B cell (primary cell): ENCODE measurements at regions not wholly inside any gene's neighbourhood (a gene's known extent, or its start where the extent isn't known, plus 50 kb on each side); places are given as distances from the start of the nearest gene placed in this dataset.

ENCODE experiments used
- ATAC-seq: fragments of 200-7000 bp; cut with Tn5 transposase; one replicate; pipeline ENCODE4 v1.10.0; 2021; ENCODE audit warnings: low read depth, mild to moderate bottlenecking, moderate number of reproducible peaks, moderate library complexity
- CTCF ChIA-PET: fragments of 350-600 bp; sonication (Branson Sonifier 250); formaldehyde crosslinking; loops from one replicate; lab custom pipeline; 2021; ENCODE audit warnings: antibody characterized with exemption, inconsistent platforms; lab: Charles Lee
- POLR2A ChIA-PET: fragments of 350-600 bp; sonication (Branson Sonifier 250); formaldehyde crosslinking; loops from one replicate; lab custom pipeline; 2021; ENCODE audit warnings: antibody characterized with exemption; lab: Charles Lee
- DNase-seq: peaks from one replicate; pipeline ENCODE4 v3.0.0; 2013
- H2AFZ ChIP-seq: 2 replicates; pipeline ENCODE4 v1.6.1; 2012; ENCODE audit warnings: mild to moderate bottlenecking, low read depth, low read length; ENCODE audit not compliant: insufficient read depth, poor library complexity, severe bottlenecking
- H3K27ac ChIP-seq, 2 donors: 1 replicate in 1 of 2; 2 replicates in 1 of 2; pipeline ENCODE4 v1.5.1; 2012 to 2013; ENCODE audit warnings: low read length in 2 of 2, mild to moderate bottlenecking in 2 of 2, moderate library complexity in 1 of 2
- H3K27me3 ChIP-seq, 4 experiments: fragments of 200-600 bp in 1 of 4; sonication (generic) in 1 of 4; replicated peaks in 1 of 4; 1 replicate in 2 of 4; 2 replicates in 2 of 4; pipeline versions ENCODE4 v1.6.1 to v1.7.0; 2013 to 2016; ENCODE audit warnings: low read length in 3 of 4, mild to moderate bottlenecking in 2 of 4, mixed read lengths in 1 of 4, moderate library complexity in 1 of 4; ENCODE audit not compliant: insufficient read depth in 4 of 4, control insufficient read depth in 3 of 4; ENCODE audit errors: control extremely low read depth in 1 of 4
- H3K36me3 ChIP-seq, 2 experiments: replicated peaks in 1 of 2; 1 replicate in 1 of 2; 2 replicates in 1 of 2; pipeline versions ENCODE4 v1.6.1 to v1.7.1; 2013; ENCODE audit warnings: low read length in 1 of 2; ENCODE audit not compliant: insufficient read depth in 2 of 2, control insufficient read depth in 1 of 2; ENCODE audit errors: control extremely low read depth in 1 of 2, extremely low read depth in 1 of 2
- H3K4me1 ChIP-seq, 2 donors: fragments of 200-600 bp in 1 of 2; sonication (generic) in 1 of 2; 1 replicate in 1 of 2; 2 replicates in 1 of 2; pipeline versions ENCODE4 v1.5.1 to v1.6.1; 2013 to 2017; ENCODE audit warnings: low read length in 2 of 2; ENCODE audit not compliant: control insufficient read depth in 2 of 2, insufficient read depth in 2 of 2
- H3K4me2 ChIP-seq: replicated peaks from 2 replicates; pipeline ENCODE3; 2012; ENCODE audit warnings: mild to moderate bottlenecking, low read depth, low read length; ENCODE audit not compliant: poor library complexity, severe bottlenecking
- H3K4me3 ChIP-seq, 5 experiments: fragments of 200-600 bp in 1 of 5; sonication (generic) in 1 of 5; 1 replicate in 3 of 5; 2 replicates in 2 of 5; pipeline versions ENCODE4 v1.5.1 to v1.7.0; 2011 to 2016; ENCODE audit warnings: low read length in 4 of 5, mild to moderate bottlenecking in 4 of 5, low read depth in 2 of 5, control low read depth in 1 of 5, moderate library complexity in 1 of 5; ENCODE audit not compliant: insufficient read depth in 1 of 5; ENCODE audit errors: control extremely low read depth in 1 of 5, extremely low read depth in 1 of 5
- H3K79me2 ChIP-seq: fragments of 200-600 bp; sonication (generic); one replicate; pipeline ENCODE4 v1.6.0; 2016; ENCODE audit warnings: low read length; ENCODE audit not compliant: control insufficient read depth, insufficient read depth
- H3K9ac ChIP-seq: fragments of 200-600 bp; sonication (generic); 2 replicates; pipeline ENCODE4 v1.6.1; 2017; ENCODE audit warnings: mild to moderate bottlenecking, low read length, moderate library complexity
- H3K9me3 ChIP-seq, 3 donors: one replicate each; pipeline versions ENCODE4 v1.6.1 to v1.7.1; 2013; ENCODE audit warnings: low read length in 2 of 3; ENCODE audit not compliant: control insufficient read depth in 2 of 3, insufficient read depth in 1 of 3; ENCODE audit errors: control extremely low read depth in 1 of 3
- H4K20me1 ChIP-seq: 2 replicates; pipeline ENCODE4 v1.6.0; 2012; ENCODE audit warnings: mild to moderate bottlenecking, low read length; ENCODE audit not compliant: insufficient read depth, control insufficient read depth, poor library complexity, severe bottlenecking
- H3K27ac Mint-ChIP-seq: one replicate; pipeline ENCODE4 v1.8.0; 2021; ENCODE audit warnings: mixed read lengths
- H3K27me3 Mint-ChIP-seq: one replicate; pipeline ENCODE4 v1.8.0; 2021; ENCODE audit warnings: mixed read lengths
- H3K4me1 Mint-ChIP-seq: one replicate; pipeline ENCODE4 v1.8.0; 2021; ENCODE audit warnings: mixed read lengths
- H3K4me3 Mint-ChIP-seq: one replicate; pipeline ENCODE4 v1.8.0; 2021; ENCODE audit warnings: mixed read lengths
- H3K9me3 Mint-ChIP-seq: one replicate; pipeline ENCODE4 v1.8.0; 2022; ENCODE audit warnings: mixed read lengths; ENCODE audit not compliant: insufficient read depth
- CTCF ChIP-seq: fragments of 200-600 bp; IDR thresholded peaks from one replicate; pipeline ENCODE4 v1.8.0; 2022; ENCODE audit warnings: antibody characterized with exemption, mild to moderate bottlenecking
- EZH2 ChIP-seq: IDR thresholded peaks from 2 replicates; pipeline ENCODE4 v1.6.1; 2012; ENCODE audit warnings: borderline replicate concordance, low read depth, mild to moderate bottlenecking, moderate library complexity, low read length; ENCODE audit not compliant: insufficient read depth, poor library complexity, severe bottlenecking
- WGBS: methylation state at CpG from one replicate; pipeline ENCODE4 v1.1.5; 2013; ENCODE audit warnings: missing lambda C conversion rate; ENCODE audit not compliant: insufficient coverage; 5-methylcytosine and 5-hydroxymethylcytosine counted together
- intact Hi-C: fragments of 100-400 bp; cut with micrococcal nuclease; formaldehyde crosslinking; loops from one replicate; pipeline ENCODE4 v1.10.0; 2022

- TF ChIP-seq CTCF (no peak), EZH2 (no peak)
- Histone ChIP-seq H3K4me2 (no peak overlapping the region), H3K79me2 (no peaks in the 10 kb centered on the region), H3K27ac (no peak overlapping the region), H4K20me1 (no peaks in the 10 kb centered on the region), H2AFZ (no peak overlapping the region), H3K4me3 (no peak overlapping the region), H3K9me3 (no peaks in the 10 kb centered on the region), H3K4me1 (no peaks in the 10 kb centered on the region), H3K36me3 (no peaks in the 10 kb centered on the region), H3K27me3 (no peaks in the 10 kb centered on the region), H3K9ac (no peak overlapping the region)
- Mint-ChIP-seq H3K9me3 (no peaks in the 10 kb centered on the region), H3K4me1 (no peaks in the 10 kb centered on the region), H3K27ac (no peak overlapping the region), H3K4me3 (no peak overlapping the region), H3K27me3 (peaks cover 2% of the 10 kb centered on the region)
- WGBS: 92% methylated on average over 8 of the region's 8 CpGs
- ChIA-PET CTCF (no interaction called here), POLR2A (no interaction called here)
- ATAC-seq: no peak
- DNase-seq: no peak
- intact Hi-C loops: no loop called here
These were observed 270.3 kb upstream of the CCDC54 start for GRCh38 chr3:107106907-107107306.

- Histone ChIP-seq H2AFZ (no peak overlapping the region), H3K27me3 (no peaks in the 10 kb centered on the region), H3K27ac (no peak overlapping the region), H3K9ac (no peak overlapping the region), H3K79me2 (no peaks in the 10 kb centered on the region), H3K36me3 (no peaks in the 10 kb centered on the region), H4K20me1 (no peaks in the 10 kb centered on the region), H3K4me2 (no peak overlapping the region), H3K9me3 (no peaks in the 10 kb centered on the region), H3K4me3 (no peak overlapping the region), H3K4me1 (no peaks in the 10 kb centered on the region)
- no peak overlapping the region for H3K27ac Mint-ChIP-seq
- no peak for ATAC-seq
- H3K4me1 Mint-ChIP-seq: no peaks in the 10 kb centered on the region
- ChIA-PET CTCF (no interaction called here), POLR2A (no interaction called here)
- intact Hi-C loops: no loop called here
- H3K27me3 Mint-ChIP-seq: peaks cover 2% of the 10 kb centered on the region
- TF ChIP-seq CTCF: no peak
- no peak for TF ChIP-seq EZH2
- DNase-seq: no peak
- H3K4me3 Mint-ChIP-seq: no peak overlapping the region
- WGBS: 80% methylated on average over 1 of the region's 3 CpGs
- H3K9me3 Mint-ChIP-seq: no peaks in the 10 kb centered on the region
These were observed 266.5 kb upstream of the CCDC54 start for GRCh38 chr3:107110596-107111305.
